ENCODE measurements at regions not wholly inside any gene's neighbourhood (a gene's known extent, or its start where the extent isn't known, plus 50 kb on each side); places are given as distances from the start of the nearest gene placed in this dataset.

DNA sequence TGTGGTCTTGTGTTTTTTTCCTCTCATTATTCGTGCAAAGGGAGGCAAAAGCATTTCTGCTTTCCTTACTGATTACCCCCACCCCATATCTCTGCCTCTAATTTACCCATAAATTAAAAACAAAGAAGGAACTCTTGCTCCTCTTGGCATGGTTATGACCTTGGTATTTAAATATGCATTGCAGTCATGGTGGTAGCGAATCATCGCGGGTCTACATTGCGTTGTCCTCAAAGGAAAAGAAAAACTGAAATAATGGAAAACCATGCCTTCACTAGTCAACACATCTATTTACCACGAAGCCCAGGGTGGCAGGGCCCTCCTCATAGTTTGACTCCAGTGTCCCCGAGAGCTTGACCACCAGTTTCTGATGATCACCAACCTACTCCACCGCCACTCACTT lies 126.7 kb upstream of the PARP11 start:
- DNase-seq (ENCODE audit: extremely low spot score): no peak
- ChIA-PET POLR2A (interaction anchor here (1.0 kb wide), 1 partner anchor 32 kb away, joined by 4 read pairs; no protein-coding TSS in a partner anchor), CTCF (interaction anchor here (0.9 to 2.6 kb wide), 3 partner anchors 38 to 277 kb away, joined by 3 to 10 read pairs (median 10); no protein-coding TSS in a partner anchor)
- TF ChIP-seq ELF4 (IDR thresholded peaks at IDR 0.05): no peak
- TF ChIP-seq ZNF384 (IDR thresholded peaks at IDR 0.05): no peak

DNA sequence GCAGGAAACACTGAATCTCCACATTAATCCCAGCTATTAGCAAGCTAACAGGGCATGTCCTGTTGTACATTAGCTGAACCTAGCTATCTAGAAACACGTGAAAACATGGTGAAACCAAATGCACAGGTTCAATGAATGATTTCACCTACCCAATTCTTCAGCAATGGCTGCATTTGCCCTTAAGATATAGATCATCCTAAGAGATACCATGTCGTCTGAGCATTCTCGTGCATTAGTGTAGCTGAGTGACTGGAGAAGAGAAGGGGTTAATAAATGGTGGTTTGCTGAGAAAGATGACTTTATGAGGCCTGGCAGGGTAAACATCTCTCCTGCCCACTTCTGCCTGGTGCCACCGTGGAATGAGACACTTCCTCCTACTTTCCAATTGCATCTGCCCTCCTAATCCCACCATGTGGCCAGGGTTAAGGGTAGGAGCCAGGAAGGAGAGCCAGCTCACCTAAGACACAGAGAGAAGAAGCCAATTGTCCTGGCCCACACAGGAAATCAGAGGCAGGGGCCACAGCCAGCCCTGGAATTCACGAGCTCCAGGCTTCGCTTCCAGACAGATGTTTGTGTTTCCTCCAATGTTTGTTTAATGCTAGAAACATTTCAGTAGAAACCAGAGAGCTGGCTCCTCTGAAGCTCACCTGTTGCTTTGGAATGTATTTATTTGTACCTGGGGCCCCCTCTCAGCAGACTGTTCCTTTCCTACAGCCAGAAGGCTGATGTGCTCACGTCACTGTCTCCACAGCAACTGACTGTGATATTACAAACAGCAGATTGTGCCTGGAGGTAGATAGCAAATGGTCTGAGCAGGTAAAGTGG lies 126.0 kb upstream of the PARP11 start:
- TF ChIP-seq FOXK2 (IDR thresholded peaks at IDR 0.05) (no peak), FOXM1 (IDR thresholded peaks at IDR 0.05; ENCODE audit: borderline replicate concordance) (no peak), L3MBTL2 (conservative IDR thresholded peaks at IDR 0.05) (no peak), HDGF (IDR thresholded peaks at IDR 0.05; ENCODE audit: borderline replicate concordance) (no peak), LEF1 (IDR thresholded peaks at IDR 0.05; ENCODE audit: borderline replicate concordance) (no peak), SUZ12 (IDR thresholded peaks at IDR 0.05) (no peak), TARDBP (IDR thresholded peaks at IDR 0.05) (no peak), NFRKB (IDR thresholded peaks at IDR 0.05) (no peak), CTBP1 (IDR thresholded peaks at IDR 0.05; ENCODE audit: borderline replicate concordance) (no peak), SP1 (IDR thresholded peaks at IDR 0.05) (no peak), ARNT (IDR thresholded peaks at IDR 0.05) (no peak), BHLHE40 (IDR thresholded peaks at IDR 0.05; ENCODE audit: borderline replicate concordance) (no peak), ZNF384 (IDR thresholded peaks at IDR 0.05) (no peak), ELF4 (IDR thresholded peaks at IDR 0.05) (no peak), FOXA1 (IDR thresholded peaks at IDR 0.05) (no peak)
- TF ChIP-seq, protein P1, sequence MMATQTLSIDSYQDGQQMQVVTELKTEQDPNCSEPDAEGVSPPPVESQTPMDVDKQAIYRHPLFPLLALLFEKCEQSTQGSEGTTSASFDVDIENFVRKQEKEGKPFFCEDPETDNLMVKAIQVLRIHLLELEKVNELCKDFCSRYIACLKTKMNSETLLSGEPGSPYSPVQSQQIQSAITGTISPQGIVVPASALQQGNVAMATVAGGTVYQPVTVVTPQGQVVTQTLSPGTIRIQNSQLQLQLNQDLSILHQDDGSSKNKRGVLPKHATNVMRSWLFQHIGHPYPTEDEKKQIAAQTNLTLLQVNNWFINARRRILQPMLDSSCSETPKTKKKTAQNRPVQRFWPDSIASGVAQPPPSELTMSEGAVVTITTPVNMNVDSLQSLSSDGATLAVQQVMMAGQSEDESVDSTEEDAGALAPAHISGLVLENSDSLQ (IDR thresholded peaks at IDR 0.05): no peak
- ChIA-PET CTCF (interaction anchor here (1.2 to 2.6 kb wide), 4 partner anchors 38 to 278 kb away, joined by 4 to 12 read pairs (median 10); no protein-coding TSS in a partner anchor), POLR2A (interaction anchor here (1.9 kb wide), 2 partner anchors 33 to 274 kb away, joined by 8 to 9 read pairs; partner anchors contain the start of gene CCND2)
- DNase-seq (ENCODE audit: extremely low spot score): no peak

DNA sequence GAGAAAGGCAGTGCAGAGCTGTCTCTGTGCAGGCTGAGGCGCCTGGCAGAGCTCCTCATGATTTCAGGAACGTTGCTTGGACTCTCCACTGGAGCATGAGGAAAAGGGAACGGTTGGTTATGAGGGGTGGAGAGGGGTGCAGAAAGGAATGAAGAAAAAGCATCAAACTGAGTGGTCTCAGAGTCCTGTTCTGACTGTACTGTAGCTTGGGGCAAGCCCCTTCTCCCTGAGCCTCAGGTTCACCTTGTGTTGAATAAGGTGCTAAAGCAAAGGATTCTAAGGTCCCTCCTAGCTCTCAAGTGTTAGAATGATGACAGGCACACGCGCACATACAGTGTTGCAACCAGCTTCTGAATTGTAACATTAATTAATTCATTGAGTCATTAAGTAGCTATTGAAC lies 125.2 kb upstream of the PARP11 start:
- ChIA-PET CTCF (interaction anchor here (1.2 to 2.2 kb wide), 3 partner anchors 40 to 279 kb away, joined by 4 to 12 read pairs (median 10); no protein-coding TSS in a partner anchor), POLR2A (interaction anchor here (1.9 kb wide), 2 partner anchors 34 to 275 kb away, joined by 8 to 9 read pairs; partner anchors contain the start of gene CCND2)
- DNase-seq (ENCODE audit: extremely low spot score): no peak
- no peak for TF ChIP-seq TARDBP (IDR thresholded peaks at IDR 0.05)

DNA sequence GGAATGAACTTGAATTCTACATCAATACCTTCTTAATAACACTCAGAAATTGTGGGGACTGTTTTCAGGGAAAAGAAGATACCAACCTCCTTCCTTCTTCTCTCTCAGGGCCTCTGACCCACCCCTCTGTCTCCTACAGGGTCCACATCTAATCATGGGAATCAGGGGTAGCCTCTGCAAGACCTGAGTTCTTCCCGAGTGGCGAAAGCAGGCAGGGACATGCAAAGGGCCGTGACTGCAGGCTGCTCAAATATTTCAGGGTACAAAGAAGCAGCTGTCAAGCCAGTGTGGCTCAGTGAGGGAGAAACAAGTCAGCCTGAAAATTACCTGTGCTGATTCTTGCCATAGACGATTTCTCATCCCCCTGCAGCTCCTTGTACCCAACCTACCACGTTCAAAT lies 123.1 kb upstream of the PARP11 start:
- ChIA-PET CTCF (interaction anchor here (0.5 to 3.3 kb wide), 10 partner anchors 35 to 307 kb away, joined by 3 to 20 read pairs (median 4); no protein-coding TSS in a partner anchor), POLR2A (no interaction called here)
- DNase-seq (ENCODE audit: extremely low spot score): no peak
- TF ChIP-seq, protein P1 (IDR thresholded peaks at IDR 0.05): no peak
- TF ChIP-seq NFRKB (IDR thresholded peaks at IDR 0.05): no peak
- TF ChIP-seq CTBP1 (IDR thresholded peaks at IDR 0.05; ENCODE audit: borderline replicate concordance): no peak
- TF ChIP-seq ZNF384 (IDR thresholded peaks at IDR 0.05): no peak
- TF ChIP-seq FOXA1 (IDR thresholded peaks at IDR 0.05): no peak
- TF ChIP-seq L3MBTL2 (conservative IDR thresholded peaks at IDR 0.05): no peak
- no peak for TF ChIP-seq HDGF (IDR thresholded peaks at IDR 0.05; ENCODE audit: borderline replicate concordance)

- DNase-seq (ENCODE audit: extremely low spot score): no peak
- TF ChIP-seq SUZ12 (IDR thresholded peaks at IDR 0.05) (no peak), NFRKB (IDR thresholded peaks at IDR 0.05) (no peak), LEF1 (IDR thresholded peaks at IDR 0.05; ENCODE audit: borderline replicate concordance) (no peak), FOXA1 (IDR thresholded peaks at IDR 0.05) (no peak), HDGF (IDR thresholded peaks at IDR 0.05; ENCODE audit: borderline replicate concordance) (no peak), ZNF384 (IDR thresholded peaks at IDR 0.05) (no peak), FOXM1 (IDR thresholded peaks at IDR 0.05; ENCODE audit: borderline replicate concordance) (no peak), FOXK2 (IDR thresholded peaks at IDR 0.05) (no peak), TARDBP (IDR thresholded peaks at IDR 0.05) (no peak), ELF4 (IDR thresholded peaks at IDR 0.05) (no peak), SP1 (IDR thresholded peaks at IDR 0.05) (no peak)
- TF ChIP-seq, protein P1 (IDR thresholded peaks at IDR 0.05): no peak
- ChIA-PET CTCF (interaction anchor here (2.2 to 3.3 kb wide), 2 partner anchors 43 to 281 kb away, joined by 10 to 20 read pairs; no protein-coding TSS in a partner anchor), POLR2A (interaction anchor here (0.9 kb wide), 1 partner anchor 41 kb away, joined by 3 read pairs; no protein-coding TSS in a partner anchor)
Observed at GRCh38 chr12:3995306-3995705, 122.1 kb upstream of the PARP11 start.

GRCh38 chr12:3994500-3994899 lies 121.3 kb upstream of the PARP11 start:
- CTCF ChIA-PET: interaction anchor here (0.7 to 3.3 kb wide), 4 partner anchors 32 to 282 kb away, joined by 4 to 20 read pairs (median 6); no protein-coding TSS in a partner anchor

More at GRCh38 chr12:3994500-3994899, 121.3 kb upstream of the PARP11 start:
- POLR2A ChIA-PET: no interaction called here
- TF ChIP-seq TARDBP (IDR thresholded peaks at IDR 0.05): no peak
- DNase-seq (ENCODE audit: extremely low spot score): no peak

All from HEK293T (cell line).